GM12878 (cell line): ENCODE measurements at regions not wholly inside any gene's neighbourhood (a gene's known extent, or its start where the extent isn't known, plus 50 kb on each side); places are given as distances from the start of the nearest gene placed in this dataset.

Experiments used
- ATAC-seq: fragments of 200-7000 bp; cut with Tn5 transposase; 3 replicates; pipeline ENCODE4 v1.9.1; 2020; ENCODE audit warnings: mild to moderate bottlenecking, moderate library complexity
- BruUV-seq: library from RNA; stranded (reverse); fragments of 400-500 nt; replicated peaks from 2 replicates; lab custom pipeline; 2021; lab: Mats Ljungman, UMichigan
- CTCF ChIA-PET: fragments of 300-600 bp; sonication (Branson Sonifier 250); formaldehyde crosslinking; extraction: SDS; loops from one replicate; lab custom pipeline; 2021; ENCODE audit warnings: inconsistent platforms; lab: Yijun Ruan, JAX
- POLR2A ChIA-PET: fragments of 350-600 bp; formaldehyde crosslinking; extraction: SDS; loops from one replicate; lab custom pipeline; 2021; ENCODE audit warnings: inconsistent platforms; lab: Charles Lee
- RAD21 ChIA-PET: fragments of 300-600 bp; sonication (Branson Sonifier 250); formaldehyde crosslinking; loops from one replicate; lab custom pipeline; 2023; ENCODE audit warnings: antibody characterized with exemption; ENCODE audit not compliant: unreplicated experiment; lab: Charles Lee
- SMC1A ChIA-PET: fragments of 300-600 bp; sonication (Branson Sonifier 250); formaldehyde crosslinking; loops from one replicate; lab custom pipeline; 2023; ENCODE audit not compliant: unreplicated experiment, uncharacterized antibody; lab: Charles Lee
- DNase-seq: peaks from one replicate; pipeline ENCODE4 v3.0.0-alpha.2; 2011; ENCODE audit warnings: low read depth, low spot score
- FAIRE-seq: peaks from 3 replicates; lab custom pipeline; 2011; peaks lifted over from hg19 to GRCh38; lab: Jason Lieb, UNC
- H2AFZ ChIP-seq: 2 replicates; pipeline ENCODE4 v1.6.0; 2011; ENCODE audit warnings: low read depth, low read length, control low read depth; ENCODE audit not compliant: control insufficient read depth
- H3K27ac ChIP-seq: 2 replicates; pipeline ENCODE4 v1.5.1; 2011; ENCODE audit warnings: control low read depth; ENCODE audit not compliant: control insufficient read depth, insufficient read depth
- H3K27me3 ChIP-seq, 2 experiments: replicated peaks in 1 of 2; 2 replicates each; pipeline versions ENCODE4 v1.6.0 to v1.6.1; 2011; ENCODE audit warnings: low read length in 1 of 2; ENCODE audit not compliant: control insufficient read depth in 2 of 2, insufficient read depth in 2 of 2
- H3K36me3 ChIP-seq, 2 experiments: 2 replicates each; pipeline ENCODE4 v1.5.1; 2011; ENCODE audit warnings: low read length in 1 of 2; ENCODE audit not compliant: control insufficient read depth in 2 of 2, insufficient read depth in 2 of 2
- H3K4me1 ChIP-seq: 2 replicates; pipeline ENCODE4 v1.6.1; 2011; ENCODE audit warnings: mild to moderate bottlenecking, low read length, moderate library complexity, mixed read lengths; ENCODE audit not compliant: control insufficient read depth, insufficient read depth
- H3K4me2 ChIP-seq: 2 replicates; pipeline ENCODE4 v1.6.0; 2011; ENCODE audit warnings: control low read depth; ENCODE audit not compliant: control insufficient read depth, insufficient read depth
- H3K4me3 ChIP-seq: fragments of 200-600 bp; sonication (generic); 2 replicates; pipeline ENCODE4 v1.5.1; 2016
- H3K79me2 ChIP-seq: 2 replicates; pipeline ENCODE4 v1.6.0; 2011; ENCODE audit warnings: low read length; ENCODE audit not compliant: control insufficient read depth, insufficient read depth
- H3K9ac ChIP-seq: 2 replicates; pipeline ENCODE4 v1.8.0; 2011; ENCODE audit warnings: low read length, control low read depth, mixed read lengths; ENCODE audit not compliant: control insufficient read depth, insufficient read depth
- H3K9me3 ChIP-seq: replicated peaks from 3 replicates; pipeline ENCODE4 v1.5.1; 2011; ENCODE audit warnings: mild to moderate bottlenecking, low read length; ENCODE audit not compliant: control insufficient read depth, insufficient read depth
- H4K20me1 ChIP-seq: 2 replicates; pipeline ENCODE4 v1.6.0; 2011; ENCODE audit not compliant: control insufficient read depth, insufficient read depth
- BCL3 ChIP-seq: IDR thresholded peaks from 2 replicates; pipeline ENCODE4 v1.6.1; 2011; ENCODE audit warnings: borderline replicate concordance, low read depth, mild to moderate bottlenecking, moderate library complexity, low read length; ENCODE audit not compliant: insufficient read depth, poor library complexity, severe bottlenecking
- ETV6 ChIP-seq, 2 experiments: fragments of 450-650 bp in 1 of 2; IDR thresholded peaks in 1 of 2; conservative IDR thresholded peaks in 1 of 2; 2 replicates each; pipeline ENCODE4 v1.6.1; 2014; ENCODE audit warnings: antibody characterized with exemption in 1 of 2, borderline replicate concordance in 1 of 2, low read depth in 1 of 2, mild to moderate bottlenecking in 1 of 2, moderate library complexity in 1 of 2
- IRF4 ChIP-seq: IDR thresholded peaks from 2 replicates; pipeline ENCODE4 v1.6.1; 2011; ENCODE audit warnings: low read depth, low read length
- NBN ChIP-seq: fragments of 450-650 bp; IDR thresholded peaks from 2 replicates; pipeline ENCODE4 v1.6.1; 2016
- NFYA ChIP-seq: IDR thresholded peaks from 2 replicates; pipeline ENCODE4 v1.6.1; 2011; ENCODE audit warnings: low read depth, mild to moderate bottlenecking, low read length, improper control_type of control experiment, borderline replicate concordance
- RBBP5 ChIP-seq: fragments of 200-600 bp; sonication (generic); conservative IDR thresholded peaks from 2 replicates; pipeline ENCODE4 v1.6.1; 2016
- RCOR1 ChIP-seq: conservative IDR thresholded peaks from 2 replicates; pipeline ENCODE4 v1.6.1; 2012; ENCODE audit warnings: low read depth, low read length, improper control_type of control experiment
- RELA ChIP-seq: fragments of 450-650 bp; IDR thresholded peaks from 2 replicates; pipeline ENCODE4 v1.8.0; 2014; ENCODE audit warnings: borderline replicate concordance; ENCODE audit not compliant: partially characterized antibody
- SMAD1 ChIP-seq: fragments of 450-650 bp; IDR thresholded peaks from 2 replicates; pipeline ENCODE4 v1.6.1; 2018; ENCODE audit warnings: mild to moderate bottlenecking, low read depth; ENCODE audit not compliant: partially characterized antibody
- USF1 ChIP-seq: IDR thresholded peaks from 2 replicates; pipeline ENCODE4 v1.6.1; 2011; ENCODE audit warnings: borderline replicate concordance, low read depth, mild to moderate bottlenecking, moderate library complexity, mixed read lengths, low read length; ENCODE audit not compliant: insufficient read depth; ENCODE audit errors: extremely low read length
- WRNIP1 ChIP-seq: IDR thresholded peaks from 2 replicates; pipeline ENCODE4 v1.6.1; 2011; ENCODE audit warnings: low read depth, low read length, improper control_type of control experiment, borderline replicate concordance
- ZNF207 ChIP-seq: fragments of 450-650 bp; IDR thresholded peaks from 2 replicates; pipeline ENCODE4 v1.6.1; 2014; ENCODE audit warnings: antibody characterized with exemption, mild to moderate bottlenecking, borderline replicate concordance
- ZNF24 ChIP-seq: fragments of 450-650 bp; IDR thresholded peaks from 2 replicates; pipeline ENCODE4 v1.6.1; 2017; ENCODE audit warnings: antibody characterized with exemption, mild to moderate bottlenecking
- WGBS: methylation state at CpG from one replicate; pipeline ENCODE4 v1.1.6; 2016; ENCODE audit warnings: low lambda C conversion rate; ENCODE audit not compliant: insufficient replicate concordance, insufficient coverage; ENCODE audit errors: missing lambda C conversion rate; 5-methylcytosine and 5-hydroxymethylcytosine counted together
- in situ Hi-C: fragments of 300-500 bp; cut with MboI; formaldehyde crosslinking; loops from 9 replicates; pipeline ENCODE4 v1.14.3; 2018; ENCODE audit warnings: mixed read lengths
- intact Hi-C: fragments of 100-400 bp; cut with micrococcal nuclease; formaldehyde crosslinking; loops from one replicate; pipeline ENCODE4 v1.14.2; 2022; ENCODE audit not compliant: unreplicated experiment
- TF ChIP-seq, protein P1 (sequence below): fragments of 450-650 bp; IDR thresholded peaks from 2 replicates; pipeline ENCODE4 v1.6.1; 2017; ENCODE audit warnings: mild to moderate bottlenecking, moderate library complexity
- TF ChIP-seq, protein P2 (sequence below): IDR thresholded peaks from 2 replicates; pipeline ENCODE4 v1.6.1; 2012; ENCODE audit warnings: low read depth, low read length, improper control_type of control experiment
- TF ChIP-seq, protein P3 (sequence below): IDR thresholded peaks from 2 replicates; pipeline ENCODE4 v1.6.1; 2011; ENCODE audit warnings: low read depth, mild to moderate bottlenecking, low read length, moderate library complexity, borderline replicate concordance; ENCODE audit errors: extremely low read depth

DNA sequence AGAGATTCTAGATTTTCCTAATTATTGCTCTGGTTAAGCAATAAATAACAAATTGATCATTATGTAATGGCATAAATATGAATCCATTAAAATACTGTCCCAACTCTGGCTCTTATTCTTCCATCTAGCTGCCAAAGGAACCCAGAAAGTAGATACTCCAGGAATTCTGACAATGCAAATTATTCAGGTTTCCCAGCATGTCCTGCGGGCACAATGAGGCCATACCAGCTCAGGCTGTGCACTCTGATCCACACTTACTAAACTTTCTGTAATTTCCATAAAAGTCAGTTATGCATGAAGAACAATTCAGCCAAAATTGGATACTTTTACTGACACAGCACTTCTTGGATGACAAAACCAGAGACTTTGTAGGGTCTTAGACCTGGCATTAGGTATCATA, 576.3 kb downstream of the KCNH5 start (continued):
- TF ChIP-seq, protein P1, sequence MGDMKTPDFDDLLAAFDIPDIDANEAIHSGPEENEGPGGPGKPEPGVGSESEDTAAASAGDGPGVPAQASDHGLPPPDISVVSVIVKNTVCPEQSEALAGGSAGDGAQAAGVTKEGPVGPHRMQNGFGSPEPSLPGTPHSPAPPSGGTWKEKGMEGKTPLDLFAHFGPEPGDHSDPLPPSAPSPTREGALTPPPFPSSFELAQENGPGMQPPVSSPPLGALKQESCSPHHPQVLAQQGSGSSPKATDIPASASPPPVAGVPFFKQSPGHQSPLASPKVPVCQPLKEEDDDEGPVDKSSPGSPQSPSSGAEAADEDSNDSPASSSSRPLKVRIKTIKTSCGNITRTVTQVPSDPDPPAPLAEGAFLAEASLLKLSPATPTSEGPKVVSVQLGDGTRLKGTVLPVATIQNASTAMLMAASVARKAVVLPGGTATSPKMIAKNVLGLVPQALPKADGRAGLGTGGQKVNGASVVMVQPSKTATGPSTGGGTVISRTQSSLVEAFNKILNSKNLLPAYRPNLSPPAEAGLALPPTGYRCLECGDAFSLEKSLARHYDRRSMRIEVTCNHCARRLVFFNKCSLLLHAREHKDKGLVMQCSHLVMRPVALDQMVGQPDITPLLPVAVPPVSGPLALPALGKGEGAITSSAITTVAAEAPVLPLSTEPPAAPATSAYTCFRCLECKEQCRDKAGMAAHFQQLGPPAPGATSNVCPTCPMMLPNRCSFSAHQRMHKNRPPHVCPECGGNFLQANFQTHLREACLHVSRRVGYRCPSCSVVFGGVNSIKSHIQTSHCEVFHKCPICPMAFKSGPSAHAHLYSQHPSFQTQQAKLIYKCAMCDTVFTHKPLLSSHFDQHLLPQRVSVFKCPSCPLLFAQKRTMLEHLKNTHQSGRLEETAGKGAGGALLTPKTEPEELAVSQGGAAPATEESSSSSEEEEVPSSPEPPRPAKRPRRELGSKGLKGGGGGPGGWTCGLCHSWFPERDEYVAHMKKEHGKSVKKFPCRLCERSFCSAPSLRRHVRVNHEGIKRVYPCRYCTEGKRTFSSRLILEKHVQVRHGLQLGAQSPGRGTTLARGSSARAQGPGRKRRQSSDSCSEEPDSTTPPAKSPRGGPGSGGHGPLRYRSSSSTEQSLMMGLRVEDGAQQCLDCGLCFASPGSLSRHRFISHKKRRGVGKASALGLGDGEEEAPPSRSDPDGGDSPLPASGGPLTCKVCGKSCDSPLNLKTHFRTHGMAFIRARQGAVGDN, result no peak
- TF ChIP-seq, protein P2, sequence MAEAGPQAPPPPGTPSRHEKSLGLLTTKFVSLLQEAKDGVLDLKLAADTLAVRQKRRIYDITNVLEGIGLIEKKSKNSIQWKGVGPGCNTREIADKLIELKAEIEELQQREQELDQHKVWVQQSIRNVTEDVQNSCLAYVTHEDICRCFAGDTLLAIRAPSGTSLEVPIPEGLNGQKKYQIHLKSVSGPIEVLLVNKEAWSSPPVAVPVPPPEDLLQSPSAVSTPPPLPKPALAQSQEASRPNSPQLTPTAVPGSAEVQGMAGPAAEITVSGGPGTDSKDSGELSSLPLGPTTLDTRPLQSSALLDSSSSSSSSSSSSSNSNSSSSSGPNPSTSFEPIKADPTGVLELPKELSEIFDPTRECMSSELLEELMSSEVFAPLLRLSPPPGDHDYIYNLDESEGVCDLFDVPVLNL, result no peak
- TF ChIP-seq SMAD1 (no peak), RCOR1 (no peak), NBN (no peak), USF1 (no peak)

- no peak overlapping the region for H3K9ac ChIP-seq
- no peak overlapping the region for H2AFZ ChIP-seq
- FAIRE-seq, result no peak
- no peak overlapping the region for H3K4me3 ChIP-seq
- in situ Hi-C loops (no loop called here), intact Hi-C loops (no loop called here)
- no TSS peak for BruUV-seq
- H3K27me3 ChIP-seq, result no peaks in the 10 kb centered on the region
- ChIA-PET RAD21 (no interaction called here), POLR2A (no interaction called here), CTCF (no interaction called here), SMC1A (no interaction called here)
- no peaks in the 10 kb centered on the region for H3K9me3 ChIP-seq
- no peaks in the 10 kb centered on the region for H3K36me3 ChIP-seq
- 10% methylated on average over 4 of the region's 4 CpGs for WGBS
- ATAC-seq, result no peak
- no peaks in the 10 kb centered on the region for H4K20me1 ChIP-seq
- H3K27ac ChIP-seq, result no peak overlapping the region
- no peak for DNase-seq
- no peaks in the 10 kb centered on the region for H3K79me2 ChIP-seq
- H3K4me2 ChIP-seq, result no peak overlapping the region
- H3K4me1 ChIP-seq, result no peaks in the 10 kb centered on the region
- no peak for TF ChIP-seq ZNF24
- TF ChIP-seq ZNF207, result no peak
- TF ChIP-seq ETV6 (conservative IDR thresholded peaks at IDR 0.05 in 1 of 2, IDR thresholded peaks at IDR 0.05 in 1 of 2; ENCODE audit: borderline replicate concordance in 1 of 2, low read depth in 1 of 2), result no peak
- TF ChIP-seq, protein P3, sequence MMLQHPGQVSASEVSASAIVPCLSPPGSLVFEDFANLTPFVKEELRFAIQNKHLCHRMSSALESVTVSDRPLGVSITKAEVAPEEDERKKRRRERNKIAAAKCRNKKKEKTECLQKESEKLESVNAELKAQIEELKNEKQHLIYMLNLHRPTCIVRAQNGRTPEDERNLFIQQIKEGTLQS, result no peak
- no peak for TF ChIP-seq IRF4
- TF ChIP-seq BCL3, result no peak
- TF ChIP-seq RBBP5, result no peak
- no peak for TF ChIP-seq RELA
- no peak for TF ChIP-seq WRNIP1
- TF ChIP-seq NFYA, result no peak
These were observed 574.3 kb downstream of the KCNH5 start for GRCh38 chr14:62470935-62471334.
